ENCODE measurements at regions not wholly inside any gene's neighbourhood (a gene's known extent, or its start where the extent isn't known, plus 50 kb on each side); places are given as distances from the start of the nearest gene placed in this dataset.
"Not testable (repeated sequence)": the region's sequence is repeated elsewhere in the genome, so short reads cannot be mapped to it uniquely, and the experiment has no call there.

- no peak for TF ChIP-seq NFRKB (IDR thresholded peaks at IDR 0.05)
- no peak for TF ChIP-seq TARDBP (IDR thresholded peaks at IDR 0.05)
- TF ChIP-seq FOXK2 (IDR thresholded peaks at IDR 0.05) = no peak
- CTCF ChIA-PET = no interaction called here
- POLR2A ChIA-PET = no interaction called here
- DNase-seq (ENCODE audit: extremely low spot score) = no peak
These were observed 143.0 kb downstream of the EMP1 start for GRCh38 chr12:13339538-13339937.

- CTCF ChIA-PET = no interaction called here
- no peak for DNase-seq (ENCODE audit: extremely low spot score)
These were observed 142.6 kb downstream of the EMP1 start for GRCh38 chr12:13339091-13339490.

GRCh38 chr12:13337791-13338190 lies 141.3 kb downstream of the EMP1 start:
- DNase-seq (ENCODE audit: extremely low spot score) = no peak
- CTCF ChIA-PET = no interaction called here
- POLR2A ChIA-PET = no interaction called here
- TF ChIP-seq LEF1 (IDR thresholded peaks at IDR 0.05; ENCODE audit: borderline replicate concordance) = no peak

More at GRCh38 chr12:13339091-13339490, 142.6 kb downstream of the EMP1 start:
- POLR2A ChIA-PET = no interaction called here
- TF ChIP-seq SP1 (IDR thresholded peaks at IDR 0.05) (no peak), ELF4 (IDR thresholded peaks at IDR 0.05) (no peak), HDGF (IDR thresholded peaks at IDR 0.05; ENCODE audit: borderline replicate concordance) (no peak), ARNT (IDR thresholded peaks at IDR 0.05) (no peak), FOXM1 (IDR thresholded peaks at IDR 0.05; ENCODE audit: borderline replicate concordance) (no peak), PKNOX1 (IDR thresholded peaks at IDR 0.05) (no peak), FOXK2 (IDR thresholded peaks at IDR 0.05) (no peak), TARDBP (IDR thresholded peaks at IDR 0.05) (no peak), BHLHE40 (IDR thresholded peaks at IDR 0.05; ENCODE audit: borderline replicate concordance) (no peak), SUZ12 (IDR thresholded peaks at IDR 0.05) (no peak), NFRKB (IDR thresholded peaks at IDR 0.05) (no peak), L3MBTL2 (conservative IDR thresholded peaks at IDR 0.05) (no peak), FOXA1 (IDR thresholded peaks at IDR 0.05) (no peak), ZNF384 (IDR thresholded peaks at IDR 0.05) (no peak), LEF1 (IDR thresholded peaks at IDR 0.05; ENCODE audit: borderline replicate concordance) (no peak), CTBP1 (IDR thresholded peaks at IDR 0.05; ENCODE audit: borderline replicate concordance) (no peak)

- ChIA-PET POLR2A (no interaction called here), CTCF (interaction anchor here (0.7 to 1.0 kb wide), 2 partner anchors 26 to 586 kb away, joined by 3 to 4 read pairs; no protein-coding TSS in a partner anchor)
- TF ChIP-seq NFRKB (IDR thresholded peaks at IDR 0.05) (no peak), ELF4 (IDR thresholded peaks at IDR 0.05) (no peak), FOXA1 (IDR thresholded peaks at IDR 0.05) (no peak), SUZ12 (IDR thresholded peaks at IDR 0.05) (no peak), BHLHE40 (IDR thresholded peaks at IDR 0.05; ENCODE audit: borderline replicate concordance) (no peak), SP1 (IDR thresholded peaks at IDR 0.05) (no peak), ARNT (IDR thresholded peaks at IDR 0.05) (no peak), FOXM1 (IDR thresholded peaks at IDR 0.05; ENCODE audit: borderline replicate concordance) (no peak), TARDBP (IDR thresholded peaks at IDR 0.05) (no peak), HDGF (IDR thresholded peaks at IDR 0.05; ENCODE audit: borderline replicate concordance) (no peak), PKNOX1 (IDR thresholded peaks at IDR 0.05) (no peak), LEF1 (IDR thresholded peaks at IDR 0.05; ENCODE audit: borderline replicate concordance) (no peak), L3MBTL2 (conservative IDR thresholded peaks at IDR 0.05) (no peak), ZNF384 (IDR thresholded peaks at IDR 0.05) (no peak), FOXK2 (IDR thresholded peaks at IDR 0.05) (no peak), CTBP1 (IDR thresholded peaks at IDR 0.05; ENCODE audit: borderline replicate concordance) (no peak)
- no peak for DNase-seq (ENCODE audit: extremely low spot score)
These were observed 139.7 kb downstream of the EMP1 start for GRCh38 chr12:13336216-13336615.

- CTCF ChIA-PET = no interaction called here
- DNase-seq (ENCODE audit: extremely low spot score) = no peak
- TF ChIP-seq FOXM1 (IDR thresholded peaks at IDR 0.05; ENCODE audit: borderline replicate concordance) = no peak
- TF ChIP-seq SUZ12 (IDR thresholded peaks at IDR 0.05) = no peak
- no peak for TF ChIP-seq FOXK2 (IDR thresholded peaks at IDR 0.05)
- TF ChIP-seq HDGF (IDR thresholded peaks at IDR 0.05; ENCODE audit: borderline replicate concordance) = no peak
- TF ChIP-seq FOXA1 (IDR thresholded peaks at IDR 0.05) = no peak
- TF ChIP-seq ZNF384 (IDR thresholded peaks at IDR 0.05) = no peak
- TF ChIP-seq NFRKB (IDR thresholded peaks at IDR 0.05) = no peak
- no peak for TF ChIP-seq TARDBP (IDR thresholded peaks at IDR 0.05)
- no peak for TF ChIP-seq BHLHE40 (IDR thresholded peaks at IDR 0.05; ENCODE audit: borderline replicate concordance)
- TF ChIP-seq ELF4 (IDR thresholded peaks at IDR 0.05) = no peak
- POLR2A ChIA-PET = no interaction called here
These were observed 132.0 kb downstream of the EMP1 start for GRCh38 chr12:13328535-13328934.

- ChIA-PET POLR2A (no interaction called here), CTCF (no interaction called here)
- DNase-seq (ENCODE audit: extremely low spot score) = no peak
- no peak for TF ChIP-seq PKNOX1 (IDR thresholded peaks at IDR 0.05)
- no peak for TF ChIP-seq LEF1 (IDR thresholded peaks at IDR 0.05; ENCODE audit: borderline replicate concordance)
- no peak for TF ChIP-seq FOXK2 (IDR thresholded peaks at IDR 0.05)
- no peak for TF ChIP-seq BHLHE40 (IDR thresholded peaks at IDR 0.05; ENCODE audit: borderline replicate concordance)
- no peak for TF ChIP-seq CTBP1 (IDR thresholded peaks at IDR 0.05; ENCODE audit: borderline replicate concordance)
- TF ChIP-seq FOXM1 (IDR thresholded peaks at IDR 0.05; ENCODE audit: borderline replicate concordance) = no peak
- no peak for TF ChIP-seq SUZ12 (IDR thresholded peaks at IDR 0.05)
- TF ChIP-seq NFRKB (IDR thresholded peaks at IDR 0.05) = no peak
- TF ChIP-seq FOXA1 (IDR thresholded peaks at IDR 0.05) = no peak
- no peak for TF ChIP-seq ZNF384 (IDR thresholded peaks at IDR 0.05)
- TF ChIP-seq HDGF (IDR thresholded peaks at IDR 0.05; ENCODE audit: borderline replicate concordance) = no peak
- no peak for TF ChIP-seq ARNT (IDR thresholded peaks at IDR 0.05)
- TF ChIP-seq TARDBP (IDR thresholded peaks at IDR 0.05) = no peak
- TF ChIP-seq SP1 (IDR thresholded peaks at IDR 0.05) = no peak
These were observed 129.6 kb downstream of the EMP1 start for GRCh38 chr12:13326076-13326475.

GRCh38 chr12:13325037-13325436 lies 128.5 kb downstream of the EMP1 start:
- CTCF ChIA-PET = not testable (repeated sequence)

More at GRCh38 chr12:13325037-13325436, 128.5 kb downstream of the EMP1 start:
- DNase-seq (ENCODE audit: extremely low spot score); POLR2A ChIA-PET: not testable (repeated sequence)

Measured in HEK293T (cell line).